CD4-positive, alpha-beta T cell treated with Interleukin-15 for 4 hours (primary cell): ENCODE measurements at regions not wholly inside any gene's neighbourhood (a gene's known extent, or its start where the extent isn't known, plus 50 kb on each side); places are given as distances from the start of the nearest gene placed in this dataset.
"Not testable (repeated sequence)": the region's sequence is repeated elsewhere in the genome, so short reads cannot be mapped to it uniquely, and the experiment has no call there.

Experiments used
- DNase-seq: peaks from one replicate; pipeline ENCODE4 v3.0.0-alpha.2; 2020; ENCODE audit warnings: low spot score

DNA sequence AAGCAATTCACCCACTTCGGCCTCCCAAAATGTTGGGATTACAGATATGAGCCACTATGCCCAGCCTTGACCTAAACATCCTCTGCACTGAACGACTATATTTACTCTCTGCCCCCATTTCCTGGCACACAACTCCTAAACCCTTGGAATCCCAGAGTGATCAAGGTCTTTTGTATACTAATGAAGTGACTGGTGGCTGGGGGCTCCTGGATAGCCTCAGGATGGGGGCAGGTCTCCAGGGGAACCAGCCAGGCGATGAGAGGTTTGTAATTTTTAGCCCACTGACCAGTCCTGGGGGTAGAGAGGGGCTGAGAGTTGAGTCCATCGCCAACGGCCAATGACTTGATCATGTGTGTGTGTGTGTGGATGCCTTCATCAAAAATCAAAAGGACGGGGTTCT lies 71.1 kb downstream of the FAM50B start:
- DNase-seq: no peak

- DNase-seq: no peak
Observed at GRCh38 chr6:3921663-3922062, 72.5 kb downstream of the FAM50B start.

DNA sequence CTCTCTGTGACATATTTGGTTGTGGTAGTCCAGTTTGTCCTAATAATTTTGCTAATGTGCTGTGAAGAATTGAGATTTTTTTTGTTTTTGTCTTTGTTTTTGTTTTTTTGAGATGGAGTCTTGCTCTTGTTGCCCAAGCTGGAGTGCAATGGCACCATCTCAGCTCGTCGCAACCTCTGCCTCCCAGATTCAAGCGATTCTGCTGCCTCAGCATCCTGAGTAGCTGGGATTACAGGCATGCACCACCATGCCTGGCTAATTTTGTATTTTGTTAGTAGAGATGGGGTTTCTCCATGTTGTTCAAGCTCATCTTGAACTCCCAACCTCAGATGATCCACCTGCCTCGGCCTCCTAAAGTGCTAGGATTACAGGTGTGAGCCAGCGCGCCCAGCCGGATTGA lies 73.4 kb downstream of the FAM50B start:
- DNase-seq: not testable (repeated sequence)

- not testable (repeated sequence) for DNase-seq
Observed at GRCh38 chr6:3925223-3926149, 76.3 kb downstream of the FAM50B start.

DNA sequence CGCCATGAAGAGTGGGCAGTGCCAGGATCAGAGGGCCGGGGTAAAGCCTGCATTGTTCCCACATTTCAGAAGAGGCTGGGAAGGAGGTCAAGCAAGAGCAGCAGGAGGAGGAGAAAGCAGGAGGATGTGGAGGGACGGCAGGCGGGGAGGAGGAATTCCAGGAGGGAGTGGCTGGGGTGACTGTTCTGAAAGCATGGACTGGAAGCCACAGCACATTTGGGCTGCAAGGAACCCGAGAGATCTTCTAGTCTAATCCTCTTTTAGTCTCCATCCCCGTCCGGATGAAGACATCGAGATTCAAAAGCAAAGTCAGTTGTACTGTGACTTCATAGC lies 76.9 kb downstream of the FAM50B start:
- no peak for DNase-seq

GRCh38 chr6:3928111-3928510 lies 78.9 kb downstream of the FAM50B start:
- no peak for DNase-seq

DNA sequence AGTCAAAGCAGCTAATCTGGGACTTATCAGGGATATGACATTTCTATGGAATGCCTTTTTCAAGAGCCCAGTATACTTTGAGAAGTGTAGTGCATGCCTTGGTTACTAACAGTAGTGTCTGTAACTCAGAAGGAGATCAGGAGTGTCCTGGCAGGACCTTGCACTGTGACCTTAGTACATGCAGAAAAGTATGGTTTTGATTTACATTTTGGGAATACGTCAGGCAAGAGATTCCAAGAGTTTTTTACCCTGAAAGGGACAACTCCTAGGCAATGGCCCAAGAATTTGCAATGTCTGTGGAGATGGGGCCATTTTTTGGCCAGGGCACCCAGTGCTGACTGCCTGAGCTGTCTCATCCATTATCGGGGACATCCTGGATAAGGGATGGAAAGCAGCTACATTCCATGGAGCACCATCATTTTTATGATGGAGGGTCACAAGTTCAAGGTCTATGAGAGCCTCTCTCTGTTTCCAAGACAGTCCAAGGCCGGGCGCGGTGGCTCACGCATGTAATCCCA lies 80.2 kb downstream of the FAM50B start:
- DNase-seq: no peak

DNA sequence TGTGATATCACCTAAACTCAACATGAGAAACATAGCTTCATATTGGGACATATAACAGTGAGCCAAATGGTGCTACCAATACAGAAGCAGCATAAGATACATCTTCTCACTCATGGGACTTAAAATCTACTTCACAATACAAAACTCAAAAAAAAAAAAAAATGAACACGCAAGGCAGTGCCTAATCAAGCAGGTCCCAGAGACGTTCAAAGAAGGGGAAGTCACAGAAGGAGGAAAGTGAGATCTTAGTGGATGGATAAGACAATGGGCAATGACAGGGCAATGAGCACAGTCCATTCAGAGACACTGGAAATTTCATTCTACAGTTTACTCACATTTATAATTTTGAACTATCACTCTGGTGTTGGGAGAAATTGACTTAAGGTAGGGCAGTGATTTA lies 88.3 kb downstream of the FAM50B start:
- no peak for DNase-seq

DNA sequence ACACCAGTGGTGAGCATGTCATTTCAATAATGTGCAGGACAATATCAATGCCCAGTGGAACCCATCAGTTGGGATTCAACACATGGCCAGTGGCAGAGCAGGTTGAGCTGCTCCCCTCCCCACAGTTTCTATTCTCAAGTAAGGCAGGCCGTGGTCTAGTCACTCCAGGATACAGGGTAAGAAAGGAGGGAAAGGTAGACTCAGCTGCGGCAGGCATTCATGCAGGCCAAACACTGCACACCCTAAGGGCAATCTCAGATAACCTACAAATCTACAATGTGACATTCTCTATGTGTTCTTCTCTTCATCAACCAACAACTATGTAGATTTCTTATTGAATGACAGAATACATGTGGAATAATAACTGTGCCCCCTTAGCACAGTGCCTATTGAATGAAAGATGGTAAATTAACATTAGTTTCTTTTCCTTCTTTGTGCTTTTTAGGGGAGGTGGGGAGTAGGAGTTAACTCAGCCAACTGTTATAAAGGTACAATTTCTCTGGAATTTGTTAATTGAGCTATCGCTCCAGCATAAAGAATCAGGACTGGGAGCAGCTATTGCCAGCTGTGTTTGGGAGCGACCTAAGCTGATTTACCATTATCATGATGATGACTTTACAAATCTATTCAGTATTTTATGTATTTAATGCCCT lies 89.7 kb downstream of the FAM50B start:
- DNase-seq: no peak

DNA sequence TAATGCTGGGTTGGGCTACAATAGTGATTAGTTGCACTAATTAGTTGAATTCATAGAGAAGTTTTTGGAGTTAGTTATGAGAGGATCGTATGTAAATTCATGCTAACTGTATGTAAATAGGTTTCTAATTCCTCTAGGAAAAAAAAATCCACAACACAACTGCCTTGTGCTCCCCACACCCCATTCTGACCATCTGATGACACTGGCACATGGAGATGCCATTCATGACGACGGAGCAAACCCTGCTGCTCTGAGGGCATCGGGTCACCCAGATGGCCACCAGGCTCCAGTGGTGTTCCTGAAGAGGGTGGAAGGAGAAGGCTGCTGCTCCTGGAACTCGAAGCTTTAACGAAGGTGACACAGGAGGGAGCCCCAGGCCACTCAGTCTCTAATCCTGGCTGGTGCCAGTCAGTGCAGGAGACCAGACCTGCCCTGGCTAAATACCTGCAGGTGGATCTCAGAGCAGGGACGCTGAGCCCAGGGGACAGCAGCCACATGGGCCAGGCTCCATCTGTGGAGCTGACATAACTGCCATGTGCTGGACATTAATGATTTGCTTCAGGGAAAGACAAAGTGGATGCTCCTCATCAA lies 90.3 kb downstream of the FAM50B start:
- no peak for DNase-seq

DNA sequence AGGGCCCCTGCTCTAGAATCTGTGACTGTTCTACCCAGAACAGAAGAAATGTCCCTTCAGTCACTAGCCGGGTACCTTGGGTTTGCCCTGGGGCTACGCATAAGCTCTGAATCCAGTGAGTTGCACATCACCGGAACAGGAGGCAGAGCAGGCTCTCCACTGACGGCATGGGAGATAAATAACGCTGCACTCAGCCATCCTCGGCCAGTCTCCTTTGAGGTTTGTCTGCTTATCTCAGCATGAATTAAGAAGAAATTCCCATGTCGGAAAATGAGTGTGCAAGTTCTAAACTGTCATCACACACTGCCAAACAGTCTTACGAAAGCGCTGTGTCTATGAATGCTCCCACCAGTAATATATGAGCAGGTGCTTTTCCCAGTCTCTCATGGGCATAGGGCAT lies 90.8 kb downstream of the FAM50B start:
- no peak for DNase-seq

DNA sequence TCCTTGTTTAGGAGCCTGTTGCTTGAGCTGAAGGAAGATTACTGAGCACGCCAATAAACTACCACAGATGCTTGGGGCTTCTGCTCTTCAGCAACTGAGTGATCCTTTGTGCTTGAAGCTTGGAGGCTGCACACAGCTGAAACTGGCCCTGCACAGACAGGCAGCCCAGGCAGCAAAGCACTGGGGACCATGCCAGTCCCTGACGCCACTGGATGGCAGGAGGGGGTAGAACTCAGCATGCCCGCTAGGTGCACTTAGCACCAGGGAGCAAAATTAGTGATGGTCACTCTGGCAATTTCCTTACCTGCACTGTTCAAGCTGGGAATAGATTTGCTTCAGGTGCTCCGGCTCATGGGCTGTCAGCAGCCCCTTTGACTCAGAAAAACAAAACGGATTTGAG lies 91.5 kb downstream of the FAM50B start:
- DNase-seq: no peak

GRCh38 chr6:3943331-3943765 lies 94.2 kb downstream of the FAM50B start:
- DNase-seq: no peak

DNA sequence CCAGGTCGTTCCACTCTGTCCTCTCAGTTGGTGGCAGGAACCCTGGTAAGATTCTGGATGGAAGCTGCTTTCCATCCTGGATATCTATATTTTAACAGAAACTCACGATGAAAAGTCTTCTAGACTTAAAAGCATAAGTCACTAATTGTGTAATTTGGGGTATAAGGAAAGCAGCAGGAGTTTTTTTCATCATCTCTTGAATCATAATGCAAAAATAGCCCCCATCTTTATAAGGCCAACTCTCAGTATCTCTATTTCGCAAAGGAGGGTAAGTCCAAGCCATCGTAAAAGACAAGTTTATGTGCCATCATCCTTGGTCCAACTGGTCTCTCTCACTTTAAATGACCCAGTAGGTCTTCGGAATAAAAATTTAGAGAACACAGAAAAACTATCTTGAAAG lies 95.1 kb downstream of the FAM50B start:
- no peak for DNase-seq

DNA sequence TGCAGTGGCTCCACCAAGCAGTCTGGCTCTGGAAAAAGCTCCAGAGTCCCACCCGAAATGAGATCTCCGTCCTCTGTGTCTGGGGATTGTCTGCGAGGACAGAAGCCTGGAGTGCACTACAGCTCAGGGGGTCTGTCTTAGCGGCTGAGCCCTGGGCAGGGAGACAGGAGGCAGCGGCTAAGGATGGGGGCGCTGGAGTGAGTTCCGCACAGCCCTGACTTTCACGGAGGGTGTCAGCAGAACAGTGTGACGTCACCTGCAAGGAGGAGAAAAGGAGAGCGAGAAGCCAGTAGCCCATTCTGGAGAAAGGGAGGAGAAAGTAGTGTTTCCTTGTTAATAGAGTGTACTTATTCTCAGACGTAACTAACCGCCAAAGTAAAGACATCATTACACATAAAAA lies 97.6 kb downstream of the FAM50B start:
- DNase-seq: no peak

DNA sequence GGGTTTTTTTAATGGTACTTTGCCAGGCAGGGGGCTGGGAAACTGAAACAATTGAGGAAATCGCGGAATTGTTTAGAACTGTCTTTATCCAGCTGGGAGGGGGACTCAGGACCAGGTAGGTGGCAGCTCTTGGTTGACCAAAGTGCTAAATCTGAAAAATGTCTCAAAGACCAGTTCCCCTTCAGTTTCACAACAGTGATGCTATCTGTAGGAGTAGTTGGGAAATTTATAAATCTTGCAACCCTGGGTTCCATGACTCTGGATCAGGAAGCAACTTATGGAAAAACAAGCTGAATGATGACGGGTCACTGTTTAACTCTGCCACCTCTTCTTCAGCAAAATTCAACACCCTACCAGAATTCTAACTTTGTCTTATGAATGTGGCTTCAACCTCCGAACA lies 99.7 kb downstream of the FAM50B start:
- DNase-seq: no peak

GRCh38 chr6:3949521-3949920 lies 100.3 kb downstream of the FAM50B start:
- DNase-seq: no peak

DNA sequence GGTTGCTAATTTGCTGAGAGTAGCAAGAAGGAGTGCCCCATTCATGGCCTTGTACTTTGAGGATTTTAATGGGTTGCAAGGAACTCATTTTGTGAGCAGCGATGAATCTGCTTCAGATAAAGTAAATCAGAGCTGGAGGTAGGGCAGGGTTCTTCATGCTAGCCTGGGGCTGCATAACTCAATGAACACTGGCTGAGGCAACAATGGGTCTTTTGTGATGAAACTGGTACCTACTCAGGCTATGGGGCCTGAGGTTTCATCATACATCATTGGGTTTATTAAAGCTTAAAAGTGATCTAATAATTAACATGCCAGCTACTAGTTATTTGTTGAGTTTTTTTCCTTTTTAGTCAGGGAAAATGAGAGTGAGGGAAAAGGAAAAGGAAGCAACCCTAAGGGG lies 106.9 kb downstream of the FAM50B start:
- DNase-seq: no peak

GRCh38 chr6:3957321-3957720 lies 108.1 kb downstream of the FAM50B start:
- DNase-seq: no peak

DNA sequence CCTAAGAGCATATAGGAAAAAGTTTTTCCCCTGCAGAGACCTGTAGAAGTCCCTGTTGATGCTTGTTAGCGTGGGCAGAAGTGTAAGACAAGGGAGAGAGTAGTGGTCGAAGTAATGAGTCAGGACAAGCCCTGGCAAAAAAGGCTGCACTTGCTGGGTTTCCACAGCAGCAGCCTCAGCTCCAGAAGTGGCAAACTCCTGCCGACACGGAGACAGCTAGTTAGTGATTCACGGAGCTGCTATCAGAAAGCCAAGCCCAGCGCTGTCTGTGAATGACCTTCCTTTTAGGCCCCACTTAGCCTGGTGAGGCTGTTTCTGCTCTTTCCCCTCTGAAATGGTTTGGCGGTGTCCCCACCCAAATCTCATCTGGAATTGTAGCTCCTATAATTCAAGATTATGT lies 109.1 kb downstream of the FAM50B start:
- DNase-seq: no peak

GRCh38 chr6:3959385-3959784 lies 110.2 kb downstream of the FAM50B start:
- no peak for DNase-seq

GRCh38 chr6:3960754-3961361 lies 111.7 kb downstream of the FAM50B start:
- DNase-seq: no peak
